GM18508 (cell line): ENCODE measurements at regions not wholly inside any gene's neighbourhood (a gene's known extent, or its start where the extent isn't known, plus 50 kb on each side); places are given as distances from the start of the nearest gene placed in this dataset.

Experiments
- ATAC-seq: cut with Tn5 transposase; IDR thresholded peaks from one replicate; pipeline ENCODE4 v1.9.1; 2021; ENCODE audit warnings: moderate number of reproducible peaks; ENCODE audit not compliant: insufficient read depth, unreplicated experiment

DNA sequence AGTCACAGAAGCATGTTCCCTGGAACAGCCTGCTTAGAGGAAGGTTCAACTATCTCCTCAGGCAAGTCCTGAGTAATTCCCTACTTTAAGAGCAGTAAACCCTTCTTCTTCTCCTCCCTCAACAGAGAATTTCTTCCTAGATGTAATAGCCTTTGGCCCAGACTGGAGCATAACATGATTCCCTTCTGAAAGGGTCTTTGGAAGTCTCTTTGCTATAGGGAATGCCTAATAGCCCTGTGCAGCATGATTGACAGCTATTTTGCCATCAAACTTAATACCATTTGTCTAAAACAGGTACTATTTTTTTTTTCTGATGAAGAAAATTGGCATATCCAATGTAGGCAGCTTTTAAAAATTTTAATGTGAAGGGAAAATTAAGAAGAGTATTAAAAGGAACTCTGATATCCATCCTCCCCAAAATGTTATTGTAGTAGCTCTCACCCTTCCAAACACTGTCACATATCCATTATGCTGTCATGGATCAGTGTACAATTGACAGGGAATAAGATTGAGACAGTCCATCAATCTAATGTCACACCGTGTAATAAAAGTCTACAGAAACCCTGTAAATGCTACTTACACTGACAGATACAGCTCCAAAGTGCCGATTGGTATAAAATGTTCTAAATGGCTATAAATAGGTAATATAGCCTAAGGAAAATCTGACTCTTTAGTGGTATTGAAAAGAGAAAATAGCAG, 884.6 kb downstream of the TTLL7 start:
- ATAC-seq = no peak

DNA sequence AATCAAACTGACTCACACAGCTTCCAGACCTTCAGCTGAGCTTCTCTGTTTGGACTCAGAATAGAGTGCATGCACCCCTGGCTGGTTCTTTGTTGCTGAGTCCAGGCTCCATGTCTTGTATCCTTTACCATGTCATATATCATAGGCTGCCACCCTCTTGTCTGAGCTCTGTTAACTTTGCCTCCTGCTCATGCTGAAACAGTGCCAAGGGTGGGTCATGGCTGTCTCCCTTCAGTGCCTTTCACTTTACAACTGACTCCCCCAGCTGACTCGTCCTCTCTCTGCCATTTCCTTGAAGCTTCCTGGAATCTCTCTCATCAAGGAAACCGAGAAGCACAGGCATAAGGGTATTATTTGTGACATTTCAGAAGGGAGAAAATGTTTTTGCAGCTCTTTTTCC, 885.3 kb downstream of the TTLL7 start:
- ATAC-seq = no peak

- no peak for ATAC-seq
Observed at GRCh38 chr1:83112248-83112885, 886.6 kb downstream of the TTLL7 start.

DNA sequence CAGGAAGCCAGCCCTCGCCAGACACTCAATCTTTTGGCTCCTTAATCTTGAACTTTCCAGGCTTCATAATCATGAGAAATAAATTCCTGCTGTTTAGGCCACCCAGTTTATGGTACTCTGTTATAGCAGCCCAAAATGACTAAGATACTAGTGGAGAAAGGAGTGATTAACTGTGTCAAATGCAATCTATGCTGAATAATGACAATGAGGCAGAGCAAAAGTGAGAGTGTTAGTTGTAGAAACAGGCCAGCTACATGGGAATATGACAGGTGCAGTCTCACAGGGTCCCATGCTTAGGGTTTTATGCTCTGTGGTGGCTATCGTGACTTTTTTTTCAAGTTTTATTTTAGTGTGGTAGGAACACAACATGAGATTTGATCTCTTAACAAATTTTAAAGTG, 888.8 kb downstream of the TTLL7 start:
- no peak for ATAC-seq

GRCh38 chr1:83109692-83110091, 889.2 kb downstream of the TTLL7 start:
- ATAC-seq = no peak

GRCh38 chr1:83104558-83104957, 894.4 kb downstream of the TTLL7 start:
- no peak for ATAC-seq

- no peak for ATAC-seq
Observed at GRCh38 chr1:83103341-83103740, 895.6 kb downstream of the TTLL7 start.

GRCh38 chr1:83102630-83103071, 896.3 kb downstream of the TTLL7 start:
- no peak for ATAC-seq

DNA sequence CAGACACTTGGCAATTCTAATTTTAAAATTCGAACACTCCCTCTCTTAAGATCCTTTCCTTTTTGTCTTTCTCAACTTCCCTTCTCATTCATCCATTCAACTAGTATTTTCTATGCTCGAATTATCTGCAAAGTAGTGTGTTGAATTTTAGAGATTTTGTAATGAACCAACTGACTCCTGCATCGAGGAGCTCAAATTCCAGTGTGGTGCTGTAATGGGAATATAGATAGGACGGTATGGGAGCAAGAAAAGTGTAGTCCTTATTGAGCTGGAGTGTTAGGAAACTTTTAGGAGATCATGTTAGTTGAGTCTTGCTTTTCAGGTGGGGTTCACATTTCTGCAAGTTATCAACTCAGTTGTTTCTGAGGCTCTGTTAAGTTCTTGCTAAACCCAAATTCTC, 897.5 kb downstream of the TTLL7 start:
- no peak for ATAC-seq

DNA sequence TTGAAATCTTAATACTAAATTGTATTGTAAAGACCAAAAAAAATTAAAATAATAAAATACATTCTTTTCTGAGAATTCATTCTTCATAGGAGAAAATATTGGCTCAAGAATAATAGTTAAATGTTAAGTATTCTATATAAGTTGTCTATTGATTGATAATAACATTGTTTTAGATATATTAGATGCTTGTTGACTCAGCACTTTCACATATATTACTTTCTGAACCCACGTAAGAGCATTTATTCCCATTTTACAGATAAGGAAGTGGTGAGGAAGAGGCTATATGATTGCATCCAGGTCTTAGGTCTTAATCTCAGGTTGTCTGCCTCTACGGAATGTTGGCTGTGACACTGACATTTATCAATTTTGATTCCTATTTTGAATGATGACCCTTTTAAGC, 898.8 kb downstream of the TTLL7 start:
- ATAC-seq = no peak

DNA sequence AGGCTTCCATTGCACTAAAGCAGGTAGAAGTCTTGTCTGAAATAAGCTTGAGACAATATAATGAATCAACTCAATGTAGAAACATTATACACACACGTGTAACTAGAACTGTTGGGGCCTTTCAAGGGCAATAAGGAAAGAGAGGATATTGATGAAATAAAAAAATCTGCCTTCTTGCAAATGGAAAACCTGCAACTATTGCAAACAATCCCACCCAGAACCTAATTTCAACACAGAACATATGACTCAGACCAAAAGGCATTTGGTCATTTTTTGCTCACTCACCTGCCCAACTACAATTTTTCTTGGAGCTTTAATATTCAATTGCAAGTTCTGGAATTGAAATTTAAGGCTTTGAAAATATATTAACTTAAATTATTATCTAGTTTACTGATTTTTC, 900.1 kb downstream of the TTLL7 start:
- no peak for ATAC-seq

DNA sequence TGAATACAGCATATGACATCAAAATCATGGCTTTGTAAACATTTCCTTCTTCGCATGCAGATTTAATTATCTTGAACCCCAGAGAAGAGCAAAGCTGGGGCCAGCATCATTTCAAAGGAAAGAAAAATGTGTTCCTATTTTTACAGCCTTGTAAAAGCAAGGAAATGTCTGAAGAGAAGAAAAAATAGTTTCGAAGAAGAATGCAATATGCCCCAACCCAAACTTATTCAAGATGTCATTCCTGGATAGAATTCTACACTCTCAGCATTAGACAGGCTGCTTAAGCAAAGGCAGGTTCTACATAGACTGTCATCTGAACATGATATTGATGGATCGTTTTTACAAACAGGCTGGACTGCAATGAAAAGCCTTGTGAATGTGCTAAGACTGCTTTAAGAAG, 900.8 kb downstream of the TTLL7 start:
- ATAC-seq = no peak

DNA sequence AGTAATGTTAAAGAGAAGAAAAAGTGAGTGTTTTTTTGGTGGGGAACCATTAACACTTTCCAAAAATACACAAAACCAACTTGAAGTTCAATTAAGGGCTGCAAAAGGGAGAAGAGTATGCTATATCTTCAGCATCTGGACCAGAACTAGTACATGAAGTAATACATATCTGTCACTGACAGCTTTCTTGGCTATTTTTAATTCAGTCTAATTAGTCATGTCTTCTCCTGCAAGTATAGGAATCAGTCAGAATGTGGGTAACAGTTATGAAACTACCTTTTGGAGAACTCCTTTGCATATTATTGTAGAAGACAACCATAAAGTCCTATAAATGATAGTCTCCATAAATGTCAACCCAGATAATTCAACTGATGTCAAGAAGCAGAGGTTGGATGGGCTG, 901.2 kb downstream of the TTLL7 start:
- no peak for ATAC-seq

DNA sequence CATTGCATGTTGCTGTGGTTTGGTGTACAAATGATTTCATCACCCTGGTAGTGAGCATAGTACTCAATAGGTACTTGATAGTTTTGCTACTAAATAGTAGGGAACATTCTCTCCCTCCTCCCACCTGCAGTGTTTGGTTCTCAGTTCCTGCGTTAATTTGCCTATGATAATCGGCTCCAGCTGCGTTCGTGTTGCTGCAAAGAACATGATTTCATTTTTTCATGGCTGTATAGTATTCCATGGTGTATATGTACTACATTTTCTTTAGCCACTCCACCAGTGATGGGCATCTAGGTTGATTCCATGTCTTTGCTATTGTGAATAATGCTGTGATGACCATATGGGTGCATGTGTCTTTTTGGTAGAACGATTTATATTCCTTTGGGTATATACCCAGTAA, 903.4 kb downstream of the TTLL7 start:
- no peak for ATAC-seq

- no peak for ATAC-seq
Observed at GRCh38 chr1:83090195-83090594, 908.7 kb downstream of the TTLL7 start.

- ATAC-seq = no peak
Observed at GRCh38 chr1:83087851-83088250, 911.1 kb downstream of the TTLL7 start.

GRCh38 chr1:83086986-83087512, 911.9 kb downstream of the TTLL7 start:
- ATAC-seq = no peak

GRCh38 chr1:83086346-83086745, 912.6 kb downstream of the TTLL7 start:
- ATAC-seq = no peak

DNA sequence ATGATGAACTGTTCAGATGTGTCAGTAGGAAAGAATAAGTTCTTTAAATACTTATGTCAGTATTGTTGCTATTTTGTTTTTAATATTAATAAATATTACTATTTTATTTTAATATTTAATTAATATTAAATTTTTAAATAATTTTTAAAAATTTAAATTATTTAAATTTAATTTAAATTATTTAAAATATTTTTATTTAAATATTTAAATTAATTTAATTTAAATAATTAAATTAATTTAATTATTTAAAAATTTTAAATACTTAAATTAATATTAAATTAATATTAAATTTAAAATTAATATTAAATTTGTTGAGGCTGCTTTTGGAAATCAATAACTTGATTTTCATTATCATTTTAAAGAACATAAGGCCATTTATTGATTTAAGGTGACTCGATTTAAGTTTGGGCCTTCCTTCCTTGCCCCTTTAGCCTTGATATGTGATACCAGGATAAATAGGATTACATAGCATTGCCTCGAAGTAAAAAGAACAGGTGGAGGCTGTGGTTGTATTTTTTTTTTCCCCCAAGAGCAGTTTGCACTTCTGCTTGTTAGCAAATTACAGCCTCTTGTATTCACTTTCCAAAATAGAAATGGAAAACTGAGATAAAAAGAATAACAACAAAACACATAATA, 915.2 kb downstream of the TTLL7 start:
- ATAC-seq = no peak

- ATAC-seq = no peak
Observed at GRCh38 chr1:83077411-83077810, 921.5 kb downstream of the TTLL7 start.

- no peak for ATAC-seq
Observed at GRCh38 chr1:83075107-83075506, 923.8 kb downstream of the TTLL7 start.
